ENCODE measurements at regions not wholly inside any gene's neighbourhood (a gene's known extent, or its start where the extent isn't known, plus 50 kb on each side); places are given as distances from the start of the nearest gene placed in this dataset.

DNA sequence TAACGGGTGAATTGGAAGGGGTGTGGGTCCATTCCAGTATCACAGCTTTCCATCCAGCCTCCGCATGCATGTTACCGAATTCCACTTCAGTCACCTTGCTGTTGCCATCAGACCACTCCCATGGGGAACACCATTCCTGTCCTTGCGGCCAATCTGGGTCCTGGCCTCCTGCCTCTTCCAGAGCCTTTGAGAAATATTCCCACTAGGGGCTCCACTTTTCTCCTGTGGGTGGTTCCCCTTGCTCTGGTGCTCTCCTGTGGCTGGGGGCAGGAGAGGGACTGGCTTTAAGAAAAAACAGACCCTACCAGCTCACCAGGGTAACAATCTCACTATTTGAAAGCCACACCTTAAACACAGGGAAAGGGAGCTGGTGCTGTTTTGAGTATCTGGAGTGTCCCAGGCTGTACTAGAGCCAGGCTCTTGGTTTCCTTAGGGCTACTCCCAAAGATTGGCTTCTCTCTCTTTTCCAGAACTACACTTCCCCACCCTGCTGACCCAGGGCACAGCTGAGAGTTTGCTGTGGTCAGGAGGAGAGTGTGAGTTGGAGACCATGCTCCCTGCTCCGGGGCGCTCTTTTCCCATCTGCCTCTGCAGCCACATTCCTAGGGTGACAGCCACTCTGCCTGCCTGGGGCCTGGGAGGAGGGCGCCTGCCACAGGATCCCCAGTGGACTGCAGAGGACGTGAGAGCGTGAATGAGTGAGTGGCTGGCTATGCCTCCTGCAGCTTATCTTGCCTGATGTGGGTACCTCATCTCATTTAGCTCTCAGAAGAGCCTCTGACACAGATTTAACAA, 460.8 kb upstream of the HS6ST1 start:
- no peak overlapping the region for H3K27ac ChIP-seq
- ATAC-seq (no peak), DNase-seq (no peak)
- H3K27me3 ChIP-seq: no peaks in the 10 kb centered on the region
- no peak overlapping the region for H3K4me3 ChIP-seq
- intact Hi-C loops (cut with DNase I; ENCODE audit: low total_unique reads) (no loop called here), in situ Hi-C loops (cut with MboI; ENCODE audit: low sequenced_read_pairs in 4 of 4) (no loop called here)
- H3K36me3 ChIP-seq: no peaks in the 10 kb centered on the region
- no peaks in the 10 kb centered on the region for H3K9me3 ChIP-seq
- H3K4me1 ChIP-seq: peaks cover 2 to 9% of the 10 kb centered on the region in 2 donors
- no peak for TF ChIP-seq POLR2A (IDR thresholded peaks at IDR 0.05)
- TF ChIP-seq, protein P1, sequence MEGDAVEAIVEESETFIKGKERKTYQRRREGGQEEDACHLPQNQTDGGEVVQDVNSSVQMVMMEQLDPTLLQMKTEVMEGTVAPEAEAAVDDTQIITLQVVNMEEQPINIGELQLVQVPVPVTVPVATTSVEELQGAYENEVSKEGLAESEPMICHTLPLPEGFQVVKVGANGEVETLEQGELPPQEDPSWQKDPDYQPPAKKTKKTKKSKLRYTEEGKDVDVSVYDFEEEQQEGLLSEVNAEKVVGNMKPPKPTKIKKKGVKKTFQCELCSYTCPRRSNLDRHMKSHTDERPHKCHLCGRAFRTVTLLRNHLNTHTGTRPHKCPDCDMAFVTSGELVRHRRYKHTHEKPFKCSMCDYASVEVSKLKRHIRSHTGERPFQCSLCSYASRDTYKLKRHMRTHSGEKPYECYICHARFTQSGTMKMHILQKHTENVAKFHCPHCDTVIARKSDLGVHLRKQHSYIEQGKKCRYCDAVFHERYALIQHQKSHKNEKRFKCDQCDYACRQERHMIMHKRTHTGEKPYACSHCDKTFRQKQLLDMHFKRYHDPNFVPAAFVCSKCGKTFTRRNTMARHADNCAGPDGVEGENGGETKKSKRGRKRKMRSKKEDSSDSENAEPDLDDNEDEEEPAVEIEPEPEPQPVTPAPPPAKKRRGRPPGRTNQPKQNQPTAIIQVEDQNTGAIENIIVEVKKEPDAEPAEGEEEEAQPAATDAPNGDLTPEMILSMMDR (IDR thresholded peaks at IDR 0.05 in 4 of 5, conservative IDR thresholded peaks at IDR 0.05 in 1 of 5): no peak

DNA sequence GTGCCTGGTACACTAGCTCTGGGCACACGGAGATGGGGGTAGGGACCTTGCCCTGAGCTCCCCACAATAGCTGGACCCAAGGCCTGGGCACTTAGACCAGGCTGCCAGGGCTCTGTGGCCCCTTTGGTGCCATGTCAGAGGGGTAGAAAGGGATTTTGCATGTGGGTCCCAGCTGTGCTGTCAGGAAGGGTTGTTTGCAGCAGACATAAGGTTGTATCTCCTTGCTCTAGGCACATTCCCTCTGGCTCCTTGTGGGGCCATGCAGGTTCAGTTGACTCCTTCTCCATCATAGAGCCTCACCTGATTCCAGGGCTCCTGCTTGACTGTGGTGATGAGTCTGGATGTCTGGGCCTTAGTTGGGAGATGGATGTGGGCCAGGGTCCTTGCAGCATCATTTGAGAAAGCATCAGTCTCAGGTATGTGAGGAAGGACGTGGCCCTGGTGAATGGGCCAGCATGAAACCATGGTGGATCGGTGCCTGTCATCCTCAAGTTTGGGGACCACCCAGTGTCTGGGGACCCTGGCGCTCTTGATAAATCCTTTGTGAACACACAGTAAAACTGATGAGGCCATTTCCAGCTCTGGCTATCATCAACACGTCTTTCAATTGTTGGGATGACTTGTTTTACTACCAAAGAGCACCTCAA, 461.9 kb upstream of the HS6ST1 start:
- TF ChIP-seq, protein P1 (IDR thresholded peaks at IDR 0.05 in 4 of 5, conservative IDR thresholded peaks at IDR 0.05 in 1 of 5): no peak
- no peak for TF ChIP-seq POLR2A (IDR thresholded peaks at IDR 0.05)
- H3K27me3 ChIP-seq: no peaks in the 10 kb centered on the region
- intact Hi-C loops (cut with DNase I; ENCODE audit: low total_unique reads): no loop called here

DNA sequence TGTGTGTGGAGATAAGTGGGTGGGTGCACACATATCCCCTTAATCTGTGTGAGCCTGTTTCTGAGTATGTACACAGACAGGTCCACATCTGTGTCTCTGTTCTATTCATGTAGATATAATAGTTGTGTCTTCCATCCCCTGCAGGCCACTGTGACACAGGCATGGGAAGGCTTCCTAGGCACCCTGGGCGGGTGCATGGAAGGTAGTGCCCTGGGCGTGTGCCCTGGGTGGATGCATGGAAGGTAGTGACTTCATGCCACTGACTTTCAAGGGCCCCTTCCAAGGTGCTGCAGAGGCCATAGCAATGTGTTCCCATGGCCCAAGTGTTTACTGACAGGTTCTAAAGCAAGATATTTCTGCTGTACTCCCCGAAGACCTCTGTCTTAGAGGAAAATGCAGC, 462.5 kb upstream of the HS6ST1 start:
- intact Hi-C loops (cut with DNase I; ENCODE audit: low total_unique reads): no loop called here
- no peak overlapping the region for H3K27ac ChIP-seq
- ATAC-seq (no peak), DNase-seq (no peak)
- no peaks in the 10 kb centered on the region for H3K36me3 ChIP-seq
- H3K4me3 ChIP-seq: no peak overlapping the region
- no peaks in the 10 kb centered on the region for H3K27me3 ChIP-seq
- H3K4me1 ChIP-seq: no peaks in the 10 kb centered on the region
- no peaks in the 10 kb centered on the region for H3K9me3 ChIP-seq
- TF ChIP-seq, protein P1 (IDR thresholded peaks at IDR 0.05 in 4 of 5, conservative IDR thresholded peaks at IDR 0.05 in 1 of 5): no peak
- TF ChIP-seq POLR2A (IDR thresholded peaks at IDR 0.05): no peak
- in situ Hi-C loops (cut with MboI; ENCODE audit: low sequenced_read_pairs in 4 of 4): no loop called here

More for the DNA sequence above, 461.9 kb upstream of the HS6ST1 start:
- DNase-seq (no peak), ATAC-seq (no peak)
- Histone ChIP-seq H3K4me3 (no peak overlapping the region), H3K4me1 (no peaks in the 10 kb centered on the region), H3K9me3 (no peaks in the 10 kb centered on the region), H3K27ac (no peak overlapping the region), H3K36me3 (no peaks in the 10 kb centered on the region)
- in situ Hi-C loops (cut with MboI; ENCODE audit: low sequenced_read_pairs in 4 of 4): no loop called here

DNA sequence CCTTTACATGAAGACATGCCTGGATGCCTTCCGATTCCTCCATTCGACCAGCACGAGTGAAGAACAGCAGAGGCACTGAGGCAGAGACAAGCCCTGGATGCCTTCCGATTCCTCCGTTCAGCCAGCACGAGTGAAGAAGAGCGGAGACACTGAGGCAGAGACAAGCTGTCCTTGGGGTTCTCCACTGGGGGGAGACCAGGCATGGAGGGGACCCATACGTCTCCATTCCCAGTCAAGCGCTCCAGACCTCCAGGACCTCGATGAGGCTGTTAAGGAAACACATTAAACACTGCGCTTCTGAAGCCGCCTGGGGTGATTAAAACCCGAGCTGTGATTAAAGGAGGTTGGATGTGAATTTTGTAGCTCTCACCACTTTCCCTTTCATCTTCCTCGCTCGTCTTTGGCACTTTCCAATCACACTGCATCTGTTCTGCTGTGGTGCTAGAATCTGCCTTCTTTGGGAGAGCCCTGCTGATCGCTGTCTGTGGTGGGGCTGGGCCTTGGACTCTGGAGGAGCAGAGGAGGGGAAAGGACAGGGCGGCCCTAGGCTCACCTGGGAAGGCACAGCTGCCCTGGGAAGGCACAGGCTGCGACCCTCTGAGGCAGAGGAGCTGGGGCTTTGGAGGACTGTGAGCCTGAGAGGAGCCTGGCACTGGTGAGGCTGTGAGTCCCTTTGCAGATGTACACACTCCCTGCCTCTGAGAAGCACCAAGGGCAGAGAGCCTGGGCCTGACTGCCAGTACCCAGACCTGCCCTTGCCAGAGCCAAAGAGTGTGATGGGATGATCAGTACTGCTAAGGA, 463.1 kb upstream of the HS6ST1 start:
- no peaks in the 10 kb centered on the region for H3K27me3 ChIP-seq
- no peak for ATAC-seq
- H3K36me3 ChIP-seq: no peaks in the 10 kb centered on the region
- DNase-seq: no peak
- H3K27ac ChIP-seq: no peak overlapping the region
- no peak overlapping the region for H3K4me3 ChIP-seq
- H3K9me3 ChIP-seq: no peaks in the 10 kb centered on the region
- in situ Hi-C loops (cut with MboI; ENCODE audit: low sequenced_read_pairs in 4 of 4) (no loop called here), intact Hi-C loops (cut with DNase I; ENCODE audit: low total_unique reads) (no loop called here)
- no peak for TF ChIP-seq POLR2A (IDR thresholded peaks at IDR 0.05)
- TF ChIP-seq, protein P1 (IDR thresholded peaks at IDR 0.05 in 4 of 5, conservative IDR thresholded peaks at IDR 0.05 in 1 of 5): no peak
- no peaks in the 10 kb centered on the region for H3K4me1 ChIP-seq
